HuH-7 (cell line): ENCODE measurements at regions not wholly inside any gene's neighbourhood (a gene's known extent, or its start where the extent isn't known, plus 50 kb on each side); places are given as distances from the start of the nearest gene placed in this dataset.

Experiments used
- DNase-seq: peaks from one replicate; pipeline ENCODE4 v3.0.0; 2011; ENCODE audit warnings: low spot score

DNA sequence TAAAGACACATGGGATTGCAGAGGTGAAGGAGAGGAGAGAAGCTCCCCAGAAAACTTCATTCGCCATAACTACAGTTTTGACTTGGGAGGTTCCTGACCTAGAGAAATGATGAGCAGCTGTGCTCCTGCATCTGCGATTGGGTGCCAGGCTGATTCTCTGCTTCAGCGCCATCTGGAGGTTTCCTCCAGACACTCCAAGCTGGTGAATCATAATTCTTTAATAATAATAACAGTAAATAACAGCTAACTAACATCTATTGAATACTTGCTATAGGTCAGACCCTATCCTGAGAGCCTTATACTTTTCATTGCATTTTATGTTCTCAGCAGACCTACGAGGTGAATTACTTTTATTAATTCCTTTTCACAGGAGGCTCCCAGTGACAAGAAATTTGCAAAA is 575.8 kb downstream of the TOX3 start:
- peak; percentile 5 for DNase-seq

DNA sequence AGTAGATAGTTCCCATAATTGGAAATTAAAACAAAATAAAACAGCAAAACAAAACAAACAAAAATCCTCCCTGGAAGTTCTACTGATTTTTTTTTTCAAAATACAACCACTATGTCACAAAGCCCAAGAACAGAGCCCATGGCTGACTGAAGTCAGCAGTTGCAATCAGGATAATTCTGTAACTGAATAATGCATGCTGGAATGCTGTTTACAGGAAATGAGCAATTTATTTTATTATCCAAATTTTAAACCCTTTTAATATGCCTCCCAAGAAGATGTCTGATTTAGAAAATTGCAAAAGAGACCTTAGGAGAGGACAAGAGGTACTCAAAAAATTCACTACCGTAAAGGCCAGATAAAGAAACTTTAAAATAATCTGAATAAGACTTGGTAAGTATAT is 578.2 kb downstream of the TOX3 start:
- DNase-seq: no peak

DNA sequence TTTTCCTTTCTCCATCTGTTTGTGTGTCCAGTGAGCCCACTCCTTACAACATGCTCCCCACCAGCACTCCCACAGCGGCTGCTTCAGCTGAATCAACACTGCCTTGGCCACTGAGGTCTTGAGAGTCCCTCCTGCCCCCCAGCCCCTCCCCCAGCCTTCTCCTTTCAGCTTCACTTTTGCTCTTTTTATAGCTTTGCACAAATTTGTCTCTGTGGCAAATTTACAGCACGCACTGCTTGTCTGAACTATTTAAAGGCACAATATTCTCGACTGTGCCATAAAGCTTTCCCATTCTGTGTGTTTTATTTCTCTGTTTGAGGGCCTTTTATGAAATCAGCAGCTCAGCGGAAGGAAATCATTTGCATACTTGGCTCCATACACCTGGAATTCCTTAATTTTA is 579.3 kb downstream of the TOX3 start:
- no peak for DNase-seq

GRCh38 chr16:51960931-51961330 is 586.0 kb downstream of the TOX3 start:
- no peak for DNase-seq

DNA sequence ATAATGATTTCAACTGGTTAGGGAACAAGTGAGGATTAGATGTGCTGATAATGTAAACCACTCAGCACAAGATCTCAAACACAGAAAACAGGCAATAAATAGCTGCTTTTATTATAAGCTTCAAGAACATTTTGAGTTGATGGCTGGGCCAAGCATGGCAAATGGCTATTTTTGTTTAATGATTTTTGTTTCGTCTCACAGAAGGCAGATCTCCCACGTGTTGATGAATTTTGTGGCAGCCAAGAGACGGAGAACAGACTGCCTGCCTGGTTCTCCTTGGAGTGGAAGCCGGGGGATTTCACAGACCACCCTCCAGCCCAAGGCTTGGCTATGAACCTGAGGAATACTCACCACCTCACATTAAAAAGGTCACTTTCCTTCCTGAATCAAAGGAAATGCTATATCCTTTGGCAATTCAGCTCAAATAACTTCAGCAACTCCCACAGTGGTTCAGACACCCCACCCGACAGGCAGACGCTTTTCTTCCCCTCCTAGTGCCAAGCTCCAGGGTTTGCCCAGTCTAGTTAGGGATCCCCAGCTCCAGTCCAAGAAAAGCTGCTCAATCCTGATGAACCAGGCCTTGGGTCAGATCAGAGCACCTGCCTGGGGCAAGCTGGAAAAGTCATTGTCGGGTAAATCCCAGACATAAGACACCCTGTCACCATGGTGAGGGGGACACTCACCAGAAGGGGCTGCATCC is 593.5 kb downstream of the TOX3 start:
- DNase-seq: no peak

DNA sequence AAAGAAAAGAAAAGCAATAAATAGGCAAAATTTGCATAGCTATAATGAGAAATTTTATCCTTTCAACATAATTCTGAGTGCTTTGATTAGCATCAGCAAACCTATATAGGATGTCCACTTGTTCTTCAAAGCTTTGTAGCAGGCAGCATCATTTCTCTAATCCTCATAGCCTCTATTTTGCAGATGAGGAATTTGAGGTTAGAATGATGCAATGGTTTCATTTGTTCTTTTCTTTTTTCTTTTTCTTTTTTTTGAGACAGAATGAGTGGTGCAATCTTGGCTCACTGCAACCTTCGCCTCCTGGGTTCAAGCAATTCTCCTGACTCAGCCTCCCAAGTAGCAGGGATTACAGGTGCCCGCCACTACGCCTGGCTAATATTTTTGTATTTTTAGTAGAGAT is 594.4 kb downstream of the TOX3 start:
- DNase-seq: no peak

- DNase-seq: no peak
Measured at GRCh38 chr16:51951668-51952298, 595.2 kb downstream of the TOX3 start.

DNA sequence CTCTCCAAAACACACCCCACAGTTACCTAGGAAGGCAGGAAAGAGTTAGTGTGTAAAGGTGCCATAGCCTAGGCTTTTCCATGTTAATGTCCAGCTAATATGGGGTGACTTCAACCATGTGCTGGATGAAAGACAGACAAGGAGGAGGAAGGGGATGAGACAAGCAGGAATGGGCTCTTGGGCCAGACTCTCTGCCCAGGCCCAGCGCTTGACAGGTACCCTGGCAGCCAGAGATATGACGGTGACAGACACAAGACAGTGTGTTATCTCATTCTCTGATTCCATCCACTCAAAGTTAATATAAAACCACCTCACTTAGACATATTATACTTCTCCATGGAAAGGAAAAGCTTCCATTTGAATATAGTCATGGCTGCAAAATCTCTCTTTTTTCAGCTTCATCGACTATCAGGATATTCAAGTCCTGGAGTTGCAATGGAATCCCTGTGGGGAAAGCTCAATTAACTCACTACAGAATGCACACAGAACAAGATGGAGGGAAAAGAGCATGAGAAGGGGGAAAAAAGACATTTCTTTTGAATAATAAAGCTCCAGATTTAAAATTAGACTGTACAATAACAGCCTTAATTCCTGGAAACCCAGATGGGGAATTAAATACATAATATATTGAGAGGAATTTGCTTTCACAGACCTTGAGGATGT is 596.7 kb downstream of the TOX3 start:
- DNase-seq: no peak

DNA sequence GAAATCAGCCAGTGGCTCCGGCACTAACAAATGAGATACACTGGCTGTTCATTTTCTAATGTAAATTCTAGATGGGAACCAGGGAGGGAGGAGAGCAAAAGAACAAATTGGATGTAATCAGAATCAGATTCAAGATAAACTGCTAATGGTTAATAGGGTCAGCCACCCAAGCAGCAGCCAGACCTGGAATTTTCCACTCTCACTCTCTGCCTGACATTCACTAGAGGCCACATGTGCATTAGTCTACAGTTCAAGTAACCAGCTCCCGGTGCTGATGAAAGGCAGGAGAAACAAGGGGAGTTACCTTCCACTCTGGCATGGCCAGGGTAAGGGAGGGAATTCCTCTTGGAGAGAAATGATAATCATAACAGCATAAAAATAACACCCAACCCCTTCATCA is 597.7 kb downstream of the TOX3 start:
- DNase-seq: no peak

DNA sequence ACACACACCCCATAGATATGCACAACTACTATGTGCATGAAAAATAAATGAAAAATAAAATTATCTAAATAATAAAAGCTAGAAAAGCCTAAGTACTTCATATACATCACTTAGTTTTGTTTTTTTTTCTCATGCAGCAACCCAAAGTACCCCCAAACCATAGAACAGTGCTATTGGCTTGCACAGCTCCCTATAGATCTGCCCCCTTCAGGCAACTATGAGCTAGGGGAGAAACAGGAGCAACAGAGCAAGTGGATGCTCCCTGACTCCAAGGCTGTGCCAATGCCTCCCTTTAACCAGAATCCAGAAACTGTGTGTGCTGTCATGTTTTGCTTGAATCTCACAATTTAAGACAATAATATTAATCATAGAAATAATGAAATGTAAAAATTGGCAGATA is 605.5 kb downstream of the TOX3 start:
- DNase-seq: no peak

DNA sequence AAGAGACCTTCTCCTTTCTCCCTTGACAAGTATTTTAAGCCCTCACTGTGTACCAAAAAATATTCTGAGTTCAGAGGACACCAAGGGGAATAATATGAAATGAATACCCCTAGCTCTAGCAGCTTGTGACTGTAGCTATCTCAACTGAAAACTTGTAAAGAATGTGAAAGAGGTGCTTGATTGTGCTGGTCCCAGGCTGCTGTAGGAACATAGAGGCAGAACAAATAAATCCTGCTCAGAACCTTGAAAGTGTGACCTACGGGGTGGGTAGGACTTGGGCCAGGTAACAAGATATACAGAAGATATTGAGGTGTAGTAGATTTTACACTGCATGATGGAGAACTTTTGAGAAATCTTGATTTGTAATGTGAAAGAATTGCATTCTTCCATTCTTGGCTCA is 606.8 kb downstream of the TOX3 start:
- no peak for DNase-seq

- no peak for DNase-seq
Measured at GRCh38 chr16:51939378-51939871, 607.5 kb downstream of the TOX3 start.

DNA sequence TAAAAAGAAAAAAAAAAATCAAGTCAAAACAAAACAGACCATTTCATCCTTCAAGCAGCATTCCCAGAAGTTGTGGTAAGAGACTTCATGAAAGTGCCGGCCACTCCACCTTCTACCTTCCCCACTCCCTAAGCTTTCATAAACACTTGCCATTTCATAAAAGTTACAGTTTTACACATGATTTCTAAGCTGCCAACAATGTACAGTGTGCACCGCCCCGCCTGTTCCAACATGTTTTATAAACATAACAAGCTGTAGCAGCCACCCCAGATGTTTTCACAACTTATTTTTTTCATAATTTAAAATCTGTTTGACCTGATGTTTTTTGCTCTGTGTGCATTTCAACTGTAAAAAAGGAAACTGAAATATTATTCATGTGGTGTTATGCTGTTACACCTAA is 608.1 kb downstream of the TOX3 start:
- DNase-seq: no peak

GRCh38 chr16:51937771-51938170 is 609.2 kb downstream of the TOX3 start:
- no peak for DNase-seq

- DNase-seq: no peak
Measured at GRCh38 chr16:51936846-51937245, 610.1 kb downstream of the TOX3 start.

- DNase-seq: no peak
Measured at GRCh38 chr16:51932317-51932716, 614.6 kb downstream of the TOX3 start.

DNA sequence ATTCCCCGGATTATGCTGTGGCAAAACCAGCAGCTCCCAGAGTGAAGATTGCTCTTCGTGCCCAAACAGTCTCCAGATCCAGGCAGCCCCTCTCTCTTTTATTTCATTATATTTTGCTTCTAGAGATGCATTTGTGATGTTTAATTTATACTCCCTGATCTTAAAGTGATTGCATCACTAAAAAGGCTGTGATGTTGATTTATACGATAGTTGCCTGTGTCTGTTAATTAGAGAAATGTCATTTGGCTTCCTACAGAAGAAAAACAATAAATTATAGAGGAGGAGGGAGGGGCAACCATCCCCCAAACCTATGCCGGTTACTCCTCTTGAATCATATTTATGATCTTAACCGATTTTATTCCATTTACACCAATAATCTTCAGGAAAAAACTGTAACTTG is 615.3 kb downstream of the TOX3 start:
- DNase-seq: no peak

GRCh38 chr16:51924744-51925143 is 622.2 kb downstream of the TOX3 start:
- no peak for DNase-seq

- no peak for DNase-seq
Measured at GRCh38 chr16:51922476-51922875, 624.5 kb downstream of the TOX3 start.

DNA sequence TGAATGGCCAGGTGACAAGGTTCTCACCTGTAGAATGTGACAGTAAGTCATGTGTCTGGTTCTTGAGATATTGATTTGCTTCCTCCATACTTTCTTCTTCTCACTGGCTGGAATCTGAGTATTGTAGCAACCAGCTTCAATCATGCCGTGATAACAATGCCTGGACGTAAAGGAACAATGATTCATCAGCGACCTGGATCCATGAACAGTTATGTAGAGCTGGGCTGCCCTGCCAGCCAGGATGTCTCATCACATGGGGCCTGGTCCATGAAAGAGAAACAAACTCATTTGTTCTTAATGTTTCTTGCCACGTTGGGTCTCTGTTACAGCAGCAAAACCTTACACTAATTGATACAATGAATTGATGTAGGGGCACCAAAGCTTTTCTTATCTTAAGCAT is 627.2 kb downstream of the TOX3 start:
- DNase-seq: no peak

GRCh38 chr16:51916814-51917213 is 630.1 kb downstream of the TOX3 start:
- no peak for DNase-seq

DNA sequence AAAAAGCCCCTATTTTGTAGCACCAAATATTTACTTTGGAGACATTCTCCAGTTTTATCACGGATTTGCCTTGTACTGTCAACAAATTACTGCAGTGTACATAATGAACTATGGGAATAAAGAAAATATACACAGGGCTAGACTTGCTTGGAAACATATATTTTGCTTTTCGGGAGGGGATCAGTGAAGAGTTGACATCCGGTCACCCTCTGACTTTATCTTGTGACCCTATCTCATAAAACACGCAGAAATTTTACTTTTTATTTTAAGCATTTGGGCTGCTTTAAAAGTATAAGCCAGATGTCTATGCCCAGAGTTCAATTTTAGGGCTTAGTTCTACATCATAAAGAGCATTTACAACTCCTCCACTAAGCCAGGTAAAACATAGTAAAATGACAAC is 630.7 kb downstream of the TOX3 start:
- DNase-seq: no peak

DNA sequence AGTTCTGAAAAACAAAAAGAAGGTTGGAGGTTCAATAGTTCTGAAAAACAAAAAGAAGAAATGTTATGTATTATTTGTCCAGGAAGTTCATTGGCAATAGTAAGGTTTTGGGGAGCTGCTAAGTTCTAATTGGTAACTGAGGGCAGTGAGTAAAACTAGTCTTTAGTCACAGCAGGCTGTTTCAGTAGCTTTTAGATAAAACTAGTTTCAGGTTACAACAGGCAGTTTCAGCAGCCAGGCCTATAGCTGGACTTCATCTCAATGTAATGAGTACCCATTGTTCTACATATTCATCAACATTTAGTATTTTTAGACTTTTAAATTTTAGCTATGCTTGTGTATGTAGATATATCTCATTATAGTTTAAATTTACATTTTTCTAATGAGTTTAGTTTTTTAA is 639.3 kb downstream of the TOX3 start:
- DNase-seq: no peak
